Adrenal gland (tissue), 9 donors: ENCODE measurements at regions not wholly inside any gene's neighbourhood (a gene's known extent, or its start where the extent isn't known, plus 50 kb on each side); places are given as distances from the start of the nearest gene placed in this dataset.

Source experiments
- DNase-seq, 7 donors: peaks; one replicate each; pipeline ENCODE4 v3.0.0-alpha.2; 2019 to 2020
- H3K27ac ChIP-seq, 5 donors: fragments of 200-600 bp; sonication (generic) in 4 of 5; 1 replicate in 3 of 5; 2 replicates in 2 of 5; pipeline versions ENCODE4 v1.5.1 to v1.8.0; 2016 to 2020; ENCODE audit warnings: mild to moderate bottlenecking in 1 of 5
- H3K27me3 ChIP-seq: fragments of 200-600 bp; 2 replicates; pipeline ENCODE4 v1.8.0; 2021
- H3K36me3 ChIP-seq, 2 donors: fragments of 200-600 bp; replicated peaks in 1 of 2; 1 replicate in 1 of 2; 2 replicates in 1 of 2; pipeline versions ENCODE4 v1.5.1 to v1.8.0; 2018 to 2022
- H3K4me1 ChIP-seq, 2 donors: fragments of 200-600 bp; replicated peaks in 1 of 2; 1 replicate in 1 of 2; 2 replicates in 1 of 2; pipeline versions ENCODE4 v1.5.1 to v1.8.0; 2018 to 2021
- H3K4me3 ChIP-seq, 4 donors: fragments of 200-600 bp; sonication (generic) in 3 of 4; one replicate each; pipeline ENCODE4 v1.5.1; 2016 to 2018
- H3K9me3 ChIP-seq, 3 donors: fragments of 200-600 bp; sonication (generic) in 1 of 3; replicated peaks in 1 of 3; 1 replicate in 2 of 3; 2 replicates in 1 of 3; pipeline versions ENCODE4 v1.5.1 to v1.8.0; 2016 to 2021
- POLR2A ChIP-seq, 2 donors: fragments of 450-650 bp; IDR thresholded peaks; one replicate each; pipeline ENCODE4 v1.6.1; 2017; ENCODE audit warnings: antibody characterized with exemption in 2 of 2, mild to moderate bottlenecking in 2 of 2, moderate library complexity in 1 of 2
- WGBS, 4 donors: extraction: QIAGEN DNeasy Blood & Tissue Kit in 2 of 4; methylation state at CpG; one replicate each; pipeline versions ENCODE4 v1.1.5 to v1.1.7; 2013 to 2017; 5-methylcytosine and 5-hydroxymethylcytosine counted together
- intact Hi-C, 2 donors: fragments of 100-400 bp; cut with DNase I; formaldehyde crosslinking; loops; one replicate each; pipeline versions ENCODE4 v1.14.1 to v1.15.0; 2022 to 2023
- TF ChIP-seq, protein P1 (sequence below), 6 experiments: fragments of 450-650 bp in 4 of 6; fragments of 200-600 bp in 2 of 6; sonication (generic) in 1 of 6; IDR thresholded peaks; 1 replicate in 5 of 6; 2 replicates in 1 of 6; pipeline versions ENCODE4 v1.5.1 to v1.8.0; 2016 to 2021; ENCODE audit warnings: antibody characterized with exemption in 6 of 6, mild to moderate bottlenecking in 2 of 6, moderate library complexity in 1 of 6
- donor health status: healthy with polysubstance abuse.
- donor health status: Bipolar disorder and iron deficiency.
- donor health status: DM: yes; HTN: yes; CAD: no.
- donor health status: DM: no; HTN: no; CAD: no.
- donor health status: DM: no; HTN: no; CAD: no.

GRCh38 chr3:64903006-64903405 is 215.2 kb upstream of the ADAMTS9 start:
- WGBS, 4 donors, result 24 to 31% (median 29%) methylated on average over 1 of the region's 1 CpG
- DNase-seq, result peak in 2 of 7 donors; percentile 28 to 39
- Histone ChIP-seq H3K27ac (peak overlapping the region in 1 of 5 donors; percentile 64), H3K4me1 (peaks cover 7 to 52% of the 10 kb centered on the region in 2 donors), H3K27me3 (no peaks in the 10 kb centered on the region), H3K36me3 (no peaks in the 10 kb centered on the region), H3K4me3 (no peak overlapping the region), H3K9me3 (no peaks in the 10 kb centered on the region)
- TF ChIP-seq, protein P1, sequence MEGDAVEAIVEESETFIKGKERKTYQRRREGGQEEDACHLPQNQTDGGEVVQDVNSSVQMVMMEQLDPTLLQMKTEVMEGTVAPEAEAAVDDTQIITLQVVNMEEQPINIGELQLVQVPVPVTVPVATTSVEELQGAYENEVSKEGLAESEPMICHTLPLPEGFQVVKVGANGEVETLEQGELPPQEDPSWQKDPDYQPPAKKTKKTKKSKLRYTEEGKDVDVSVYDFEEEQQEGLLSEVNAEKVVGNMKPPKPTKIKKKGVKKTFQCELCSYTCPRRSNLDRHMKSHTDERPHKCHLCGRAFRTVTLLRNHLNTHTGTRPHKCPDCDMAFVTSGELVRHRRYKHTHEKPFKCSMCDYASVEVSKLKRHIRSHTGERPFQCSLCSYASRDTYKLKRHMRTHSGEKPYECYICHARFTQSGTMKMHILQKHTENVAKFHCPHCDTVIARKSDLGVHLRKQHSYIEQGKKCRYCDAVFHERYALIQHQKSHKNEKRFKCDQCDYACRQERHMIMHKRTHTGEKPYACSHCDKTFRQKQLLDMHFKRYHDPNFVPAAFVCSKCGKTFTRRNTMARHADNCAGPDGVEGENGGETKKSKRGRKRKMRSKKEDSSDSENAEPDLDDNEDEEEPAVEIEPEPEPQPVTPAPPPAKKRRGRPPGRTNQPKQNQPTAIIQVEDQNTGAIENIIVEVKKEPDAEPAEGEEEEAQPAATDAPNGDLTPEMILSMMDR (IDR thresholded peaks at IDR 0.05), result no peak
- no peak for TF ChIP-seq POLR2A (IDR thresholded peaks at IDR 0.05)
- intact Hi-C loops, result no loop called here

GRCh38 chr3:64901986-64902516 is 214.3 kb upstream of the ADAMTS9 start:
- WGBS, 4 donors, result 26 to 55% (median 48%) methylated on average over 3 of the region's 3 CpGs
- Histone ChIP-seq H3K36me3 (no peaks in the 10 kb centered on the region), H3K27ac (peak overlapping the region in 2 of 5 donors; percentile 50 to 64), H3K27me3 (no peaks in the 10 kb centered on the region), H3K9me3 (no peaks in the 10 kb centered on the region), H3K4me1 (peaks cover 7 to 46% of the 10 kb centered on the region in 2 donors), H3K4me3 (no peak overlapping the region)
- no peak for TF ChIP-seq POLR2A (IDR thresholded peaks at IDR 0.05)
- TF ChIP-seq, protein P1 (IDR thresholded peaks at IDR 0.05), result peak in 1 of 6 experiments; percentile 10
- DNase-seq, result no peak
- intact Hi-C loops, result no loop called here

- 15 to 24% (median 18%) methylated on average over 1 of the region's 1 CpG for WGBS, 4 donors
- H3K4me1 ChIP-seq, result peaks cover 7 to 51% of the 10 kb centered on the region in 2 donors
Observed at GRCh38 chr3:64901522-64901885, 213.7 kb upstream of the ADAMTS9 start.

GRCh38 chr3:64900617-64901521 is 213.1 kb upstream of the ADAMTS9 start:
- intact Hi-C loops, result no loop called here
- peak overlapping the region in 2 of 5 donors; percentile 50 to 68 for H3K27ac ChIP-seq
- 66 to 72% (median 68%) methylated on average over 5 of the region's 5 CpGs for WGBS, 4 donors
- no peaks in the 10 kb centered on the region for H3K27me3 ChIP-seq
- TF ChIP-seq, protein P1 (IDR thresholded peaks at IDR 0.05), result no peak
- TF ChIP-seq POLR2A (IDR thresholded peaks at IDR 0.05), result no peak
- H3K9me3 ChIP-seq, result no peaks in the 10 kb centered on the region
- H3K4me1 ChIP-seq, result peaks cover 7 to 51% of the 10 kb centered on the region in 2 donors
- no peak overlapping the region for H3K4me3 ChIP-seq
- no peaks in the 10 kb centered on the region for H3K36me3 ChIP-seq
- DNase-seq, result no peak

More at GRCh38 chr3:64901522-64901885, 213.7 kb upstream of the ADAMTS9 start:
- Histone ChIP-seq H3K9me3 (no peaks in the 10 kb centered on the region), H3K36me3 (no peaks in the 10 kb centered on the region), H3K27me3 (no peaks in the 10 kb centered on the region), H3K27ac (peak overlapping the region in 2 of 5 donors; percentile 50 to 68), H3K4me3 (no peak overlapping the region)
- TF ChIP-seq, protein P1 (IDR thresholded peaks at IDR 0.05), result no peak
- TF ChIP-seq POLR2A (IDR thresholded peaks at IDR 0.05), result no peak
- peak in 1 of 7 donors; percentile 7 for DNase-seq
- intact Hi-C loops, result no loop called here
